NCI-H82 (cell line): ENCODE measurements at regions not wholly inside any gene's neighbourhood (a gene's known extent, or its start where the extent isn't known, plus 50 kb on each side); places are given as distances from the start of the nearest gene placed in this dataset.

Experiments
- DNase-seq: peaks from one replicate; lab custom pipeline; 2025; lab: John Stamatoyannopoulos, UW

DNA sequence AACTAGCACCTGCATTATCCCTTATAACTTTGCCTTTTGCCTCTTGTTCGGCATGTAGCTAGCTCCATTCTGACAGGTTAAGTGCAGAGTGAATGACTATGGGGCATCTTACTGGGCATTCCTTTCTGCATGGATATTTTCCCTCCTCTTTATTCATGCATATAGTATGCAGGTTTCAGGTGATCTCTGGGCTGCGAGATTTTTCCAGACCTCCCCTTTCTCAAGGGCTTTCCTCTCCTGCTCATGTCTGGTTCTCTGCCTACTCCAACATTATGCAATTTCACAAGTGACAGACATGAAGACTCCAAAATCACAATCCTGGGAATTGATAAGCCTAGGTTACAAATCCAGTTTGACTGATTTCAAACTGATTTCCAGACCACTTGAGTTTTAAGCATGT lies 503.8 kb downstream of the NXPH1 start:
- DNase-seq = no peak

DNA sequence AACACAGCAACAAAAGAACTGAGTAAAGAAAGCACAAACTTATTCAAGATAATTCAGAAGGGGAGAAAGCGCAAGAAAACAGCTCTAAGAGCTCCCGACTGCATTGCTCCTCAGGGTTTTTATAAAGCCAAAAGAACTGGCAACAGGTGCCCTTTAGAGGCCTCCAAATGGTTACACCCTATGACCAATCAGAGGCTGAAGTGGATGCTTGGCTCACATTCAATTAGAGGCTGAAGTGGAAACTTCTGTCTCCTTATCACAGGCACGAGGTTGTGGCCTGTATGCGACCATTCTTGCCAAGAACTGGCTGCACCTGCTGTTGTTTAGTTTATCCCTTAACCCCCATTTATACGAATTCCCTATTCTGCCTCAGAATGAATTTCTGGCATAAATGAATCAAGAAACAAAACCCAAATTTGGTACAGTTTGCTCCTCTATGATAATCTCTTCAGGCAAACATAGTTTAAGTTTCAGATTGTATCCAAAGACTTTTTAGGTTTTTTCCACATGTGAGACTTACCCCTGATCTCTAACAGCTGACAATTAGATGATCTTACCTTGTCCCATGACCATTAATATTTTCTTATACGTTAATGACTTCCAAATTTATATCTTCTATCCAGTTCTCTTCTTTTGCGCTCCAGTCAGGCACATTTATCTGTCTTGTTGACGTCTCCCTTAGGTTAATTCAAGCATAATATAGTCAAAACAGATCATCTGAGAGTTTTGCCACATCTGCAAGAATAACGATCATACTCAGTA lies 504.8 kb downstream of the NXPH1 start:
- no peak for DNase-seq

GRCh38 chr7:8939446-8939845 lies 506.0 kb downstream of the NXPH1 start:
- DNase-seq = no peak

GRCh38 chr7:8963722-8964121 lies 530.3 kb downstream of the NXPH1 start:
- no peak for DNase-seq

DNA sequence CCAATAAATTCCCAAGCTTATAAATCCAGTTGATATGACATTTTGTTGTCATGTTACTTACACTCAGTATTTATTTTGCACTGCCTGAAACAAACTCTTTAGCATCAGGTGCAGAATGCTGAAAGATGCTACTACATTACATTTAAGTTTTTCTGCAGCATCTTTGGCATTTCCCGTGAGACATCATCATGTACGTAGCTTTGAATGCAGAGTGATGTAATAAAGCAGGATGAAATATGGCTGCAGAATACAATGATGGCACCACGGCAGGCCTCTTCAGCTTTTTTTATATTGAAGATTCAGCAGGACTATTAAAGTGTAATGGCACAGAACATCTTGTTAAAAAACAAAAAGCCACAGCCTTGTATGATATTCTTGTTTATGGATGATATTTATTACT lies 531.8 kb downstream of the NXPH1 start:
- DNase-seq = no peak

DNA sequence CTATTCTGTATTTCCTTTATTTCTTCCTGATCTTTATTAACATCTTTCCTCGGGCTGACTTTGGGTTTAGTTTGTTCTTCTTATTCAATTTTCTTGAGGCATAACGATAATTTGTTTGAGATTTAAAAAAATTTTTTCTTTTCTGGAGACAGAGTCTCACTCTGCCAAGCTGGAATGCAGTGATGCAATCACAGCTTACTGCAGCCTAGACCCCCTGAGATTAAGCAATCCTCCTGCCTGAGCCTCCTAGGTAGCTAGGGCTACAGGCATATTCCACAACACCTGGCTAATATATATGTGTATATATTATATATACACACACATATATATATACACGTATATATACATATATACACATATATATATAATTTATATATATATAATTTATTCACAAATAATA lies 540.2 kb downstream of the NXPH1 start:
- DNase-seq = peak; percentile 5

- DNase-seq = no peak
Measured at GRCh38 chr7:8975681-8976080, 542.3 kb downstream of the NXPH1 start.

DNA sequence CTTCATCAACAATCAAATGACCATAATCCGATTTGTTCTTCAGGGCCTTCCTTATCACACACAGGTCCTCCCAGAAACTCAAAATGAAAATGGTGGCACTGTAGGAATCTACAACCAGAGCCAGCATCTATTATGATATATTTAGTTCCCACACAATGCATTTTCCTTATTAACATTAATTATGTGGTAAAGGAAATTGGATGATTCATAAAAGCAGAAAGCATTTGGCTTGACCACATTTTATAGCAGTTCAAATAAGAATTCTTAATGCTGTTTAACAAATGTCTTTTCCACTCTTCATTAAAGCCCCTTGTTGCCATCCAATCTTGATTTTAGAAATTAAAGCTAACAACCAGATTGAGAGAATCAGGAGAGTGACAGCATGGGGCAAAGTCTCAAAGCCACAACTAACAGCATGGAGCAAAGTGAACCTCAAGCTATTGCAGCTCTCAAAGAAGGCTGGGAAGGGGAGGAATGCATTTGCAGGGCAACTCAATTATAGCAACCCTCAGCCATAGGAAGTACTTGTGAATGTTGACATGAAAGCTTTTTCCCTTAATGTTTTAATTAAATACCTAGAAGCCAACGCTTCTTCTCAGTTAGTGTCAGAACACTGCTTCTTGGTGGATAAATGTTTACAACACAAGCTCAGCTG lies 549.1 kb downstream of the NXPH1 start:
- no peak for DNase-seq

DNA sequence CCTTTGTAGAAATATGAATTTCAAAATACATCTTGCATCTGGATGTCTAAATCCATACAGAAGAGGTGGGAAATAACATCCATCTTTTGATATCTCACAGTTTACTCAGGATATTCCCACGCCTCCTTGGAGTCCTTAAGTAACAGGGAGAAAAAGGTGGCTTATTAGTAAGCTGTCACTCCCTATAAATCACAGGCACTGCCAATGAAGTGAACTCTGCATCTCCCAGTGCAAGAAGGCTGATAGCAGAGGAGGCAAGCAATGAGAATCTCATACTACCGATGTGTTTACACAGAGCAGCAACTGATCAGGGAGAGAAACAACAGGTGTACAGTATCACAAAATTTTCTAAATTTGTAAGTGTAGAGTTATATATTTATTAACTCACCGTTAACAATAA lies 551.8 kb downstream of the NXPH1 start:
- peak; percentile 18 for DNase-seq

GRCh38 chr7:8988267-8988666 lies 554.9 kb downstream of the NXPH1 start:
- no peak for DNase-seq

- DNase-seq = no peak
Measured at GRCh38 chr7:8991159-8991558, 557.8 kb downstream of the NXPH1 start.

- DNase-seq = no peak
Measured at GRCh38 chr7:8998762-8999161, 565.4 kb downstream of the NXPH1 start.

- no peak for DNase-seq
Measured at GRCh38 chr7:9013940-9014339, 580.5 kb downstream of the NXPH1 start.

- no peak for DNase-seq
Measured at GRCh38 chr7:9017286-9017685, 583.9 kb downstream of the NXPH1 start.

DNA sequence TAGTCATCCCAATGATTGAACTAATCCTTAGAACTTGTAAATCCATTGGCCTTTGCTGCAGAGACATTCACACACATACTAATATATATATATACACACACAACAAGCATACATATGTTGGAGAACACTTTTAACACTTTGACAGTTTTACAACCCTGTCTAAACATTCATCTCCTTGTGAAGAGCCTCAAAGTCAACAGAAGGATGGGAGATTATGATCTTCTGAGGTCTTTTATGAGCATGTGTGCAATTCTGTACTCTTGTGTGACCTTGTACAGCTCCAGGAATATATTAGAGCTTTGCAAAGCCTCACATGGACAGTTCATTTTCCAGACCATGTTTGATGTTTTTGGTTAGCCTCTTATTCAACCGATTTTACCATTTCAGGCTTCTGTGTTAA lies 589.0 kb downstream of the NXPH1 start:
- DNase-seq = peak; percentile 38

GRCh38 chr7:9023675-9024294 lies 590.4 kb downstream of the NXPH1 start:
- no peak for DNase-seq

DNA sequence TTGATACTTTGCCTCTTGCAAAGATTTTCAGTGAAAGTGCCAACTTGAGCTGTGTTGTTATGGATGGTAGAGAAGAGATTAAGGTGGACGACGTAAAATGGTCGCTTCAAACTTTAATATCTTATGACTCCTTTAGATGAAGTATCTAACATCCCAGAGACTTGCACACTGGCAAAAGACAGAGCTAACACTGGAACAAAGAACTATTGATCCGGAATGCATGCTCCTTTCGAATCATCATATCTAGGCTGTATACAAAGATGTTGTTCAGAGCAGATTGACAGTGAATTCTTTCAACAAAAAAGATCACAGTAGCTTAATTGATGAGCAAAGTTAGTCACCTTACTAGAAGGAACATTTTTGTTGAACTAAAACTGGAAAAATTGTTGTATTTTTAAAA lies 592.7 kb downstream of the NXPH1 start:
- DNase-seq = no peak

DNA sequence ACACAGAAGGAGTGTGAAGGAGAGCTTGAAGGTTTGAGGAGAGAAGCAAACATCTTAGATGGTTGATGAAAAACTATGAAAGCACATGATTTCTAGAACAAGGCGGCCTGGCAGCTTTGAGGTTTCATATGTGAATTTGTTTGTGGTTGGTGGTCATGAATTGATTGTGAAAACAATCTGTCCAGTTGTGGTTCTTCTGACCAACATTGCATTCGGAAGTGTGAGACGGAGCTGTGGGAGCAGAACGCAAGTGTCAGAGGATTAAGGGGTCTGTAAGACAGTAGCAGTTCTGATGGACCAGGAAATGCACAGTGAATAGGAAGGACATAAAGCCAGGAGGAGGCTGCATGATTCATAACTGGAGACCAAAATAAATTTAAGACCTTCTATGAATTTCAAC lies 594.6 kb downstream of the NXPH1 start:
- no peak for DNase-seq

GRCh38 chr7:9029681-9030530 lies 596.5 kb downstream of the NXPH1 start:
- DNase-seq = peak; percentile 5

DNA sequence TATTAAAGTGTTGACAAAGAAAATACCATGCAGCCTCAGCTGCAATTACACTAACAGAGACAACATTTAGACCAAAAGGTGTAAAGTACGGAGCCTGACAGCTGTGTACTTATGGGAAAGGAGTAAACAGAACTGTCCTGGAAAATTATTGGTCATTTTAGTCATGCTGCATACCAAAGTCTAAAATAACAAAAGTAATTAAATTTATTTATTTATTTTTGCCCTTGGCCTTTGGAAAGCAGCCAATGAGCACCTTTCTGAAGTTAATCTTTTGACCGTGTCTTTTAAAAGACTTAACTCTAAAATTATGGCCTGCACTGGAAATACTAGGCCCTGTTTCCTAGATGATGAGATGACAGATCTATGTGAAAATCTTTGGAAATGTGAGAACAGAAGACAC lies 597.6 kb downstream of the NXPH1 start:
- no peak for DNase-seq

DNA sequence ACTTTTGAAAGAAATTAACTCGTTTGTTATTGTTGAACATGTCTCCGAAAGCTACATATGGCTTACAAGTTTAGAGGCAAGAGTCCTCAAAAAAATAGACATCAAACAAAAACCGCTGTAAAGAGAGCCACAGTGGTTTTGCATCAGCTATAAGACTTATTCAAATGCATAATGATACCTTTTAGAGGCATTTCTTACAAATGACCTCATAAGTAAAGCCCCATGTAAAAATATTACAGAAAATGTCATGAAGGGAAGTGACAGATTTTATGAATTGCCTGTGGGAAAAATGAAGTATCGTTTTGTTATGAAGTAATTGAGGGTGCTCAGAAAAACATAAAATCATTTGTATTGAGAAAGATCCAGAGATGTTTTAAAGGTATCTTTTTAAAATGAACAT lies 598.0 kb downstream of the NXPH1 start:
- no peak for DNase-seq

DNA sequence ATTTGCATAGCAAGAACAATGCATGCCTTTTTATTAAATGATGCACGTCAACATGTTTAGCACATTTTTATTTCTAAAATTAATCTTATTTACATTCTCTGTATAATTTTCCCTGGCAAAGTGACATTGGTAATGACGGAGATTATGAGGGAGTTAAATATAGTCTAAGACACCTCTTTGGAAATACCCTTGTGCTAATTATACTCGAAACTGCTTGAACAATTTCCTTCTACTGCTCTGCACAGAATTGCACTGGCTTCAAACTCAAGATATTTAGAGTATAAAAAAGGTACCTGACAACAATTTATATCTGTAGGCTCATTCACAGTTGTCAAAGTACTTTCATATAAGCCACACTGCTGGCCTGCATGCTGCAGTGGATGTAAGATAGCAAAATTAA lies 602.7 kb downstream of the NXPH1 start:
- no peak for DNase-seq
